GM23338 (cell line): ENCODE measurements at regions not wholly inside any gene's neighbourhood (a gene's known extent, or its start where the extent isn't known, plus 50 kb on each side); places are given as distances from the start of the nearest gene placed in this dataset.

ENCODE experiments used
- ATAC-seq: fragments of 200-7000 bp; cut with Tn5 transposase; 3 replicates; pipeline ENCODE4 v1.9.1; 2020
- DNase-seq: peaks from one replicate; pipeline ENCODE4 v3.0.0-alpha.2; 2015; ENCODE audit warnings: low spot score
- H2AFZ ChIP-seq: fragments of 200-600 bp; sonication (generic); 2 replicates; pipeline ENCODE4 v1.8.0; 2016; ENCODE audit warnings: antibody characterized with exemption, mild to moderate bottlenecking, moderate library complexity
- H3F3A ChIP-seq: fragments of 200-600 bp; sonication (generic); replicated peaks from 2 replicates; pipeline ENCODE4 v1.8.0; 2017; ENCODE audit warnings: antibody characterized with exemption, mixed run types, low read depth
- H3K27ac ChIP-seq: fragments of 200-600 bp; sonication (generic); 2 replicates; pipeline ENCODE4 v1.6.1; 2016; ENCODE audit warnings: low read depth
- H3K27me3 ChIP-seq: fragments of 200-600 bp; sonication (generic); 2 replicates; pipeline ENCODE4 v1.8.0; 2016; ENCODE audit warnings: mild to moderate bottlenecking, mixed run types, moderate library complexity; ENCODE audit not compliant: insufficient read depth
- H3K36me3 ChIP-seq: fragments of 200-600 bp; sonication (generic); 2 replicates; pipeline ENCODE4 v1.8.0; 2016; ENCODE audit warnings: mild to moderate bottlenecking; ENCODE audit not compliant: insufficient read depth
- H3K4me1 ChIP-seq: fragments of 200-600 bp; sonication (generic); 2 replicates; pipeline ENCODE4 v1.8.0; 2016; ENCODE audit warnings: mild to moderate bottlenecking, moderate library complexity; ENCODE audit not compliant: insufficient read depth
- H3K4me2 ChIP-seq: fragments of 200-600 bp; sonication (generic); 2 replicates; pipeline ENCODE4 v1.7.1; 2017; ENCODE audit warnings: mixed run types
- H3K4me3 ChIP-seq: fragments of 200-600 bp; sonication (generic); 2 replicates; pipeline ENCODE4 v1.6.1; 2016; ENCODE audit warnings: mixed run types
- H3K79me2 ChIP-seq: fragments of 200-600 bp; sonication (generic); replicated peaks from 2 replicates; pipeline ENCODE4 v1.8.0; 2017; ENCODE audit warnings: mild to moderate bottlenecking; ENCODE audit not compliant: insufficient read depth
- H3K9me2 ChIP-seq: fragments of 200-600 bp; sonication (generic); 2 replicates; pipeline ENCODE4 v1.8.0; 2017; ENCODE audit not compliant: insufficient read depth
- H4K20me1 ChIP-seq: fragments of 200-600 bp; sonication (generic); replicated peaks from 2 replicates; pipeline ENCODE4 v1.8.0; 2017; ENCODE audit warnings: mild to moderate bottlenecking; ENCODE audit not compliant: insufficient read depth
- H3K27ac Mint-ChIP-seq: 2 replicates; pipeline ENCODE4 v1.8.0; 2020; ENCODE audit warnings: inconsistent platforms, mild to moderate bottlenecking, moderate library complexity, mixed read lengths
- H3K27me3 Mint-ChIP-seq: 3 replicates; pipeline ENCODE4 v1.8.0; 2022; ENCODE audit warnings: low read depth, mild to moderate bottlenecking, moderate library complexity, mixed read lengths, inconsistent platforms; ENCODE audit not compliant: insufficient read depth, poor library complexity
- H3K36me3 Mint-ChIP-seq: 3 replicates; pipeline ENCODE4 v1.8.0; 2021; ENCODE audit warnings: low read depth, mild to moderate bottlenecking, inconsistent platforms, moderate library complexity, mixed read lengths
- H3K4me1 Mint-ChIP-seq: 3 replicates; pipeline ENCODE4 v1.8.0; 2020; ENCODE audit warnings: mild to moderate bottlenecking, inconsistent platforms, mixed read lengths
- H3K4me3 Mint-ChIP-seq: 3 replicates; pipeline ENCODE4 v1.8.0; 2021; ENCODE audit warnings: moderate library complexity, mild to moderate bottlenecking, inconsistent platforms, mixed read lengths
- H3K9me3 Mint-ChIP-seq: 3 replicates; pipeline ENCODE4 v1.8.0; 2020; ENCODE audit warnings: moderate library complexity, mild to moderate bottlenecking, inconsistent platforms, mixed read lengths
- CTCF ChIP-seq, 2 experiments: fragments of 200-600 bp in 1 of 2; sonication (generic) in 1 of 2; conservative IDR thresholded peaks; 2 replicates each; pipeline versions ENCODE4 v1.5.1 to v1.6.1; 2016 to 2017; ENCODE audit warnings: antibody characterized with exemption in 2 of 2, low read depth in 2 of 2, mild to moderate bottlenecking in 2 of 2, moderate library complexity in 1 of 2
- EZH2 ChIP-seq: fragments of 200-600 bp; sonication (generic); IDR thresholded peaks from one replicate; pipeline ENCODE4 v1.8.0; 2017; ENCODE audit warnings: antibody characterized with exemption, mild to moderate bottlenecking, low read depth; ENCODE audit not compliant: unreplicated experiment
- EZH2phosphoT487 ChIP-seq: fragments of 200-600 bp; sonication (generic); IDR thresholded peaks from one replicate; pipeline ENCODE4 v1.8.1; 2018; ENCODE audit warnings: antibody characterized with exemption; ENCODE audit not compliant: unreplicated experiment
- TF ChIP-seq, protein P1 (sequence below): fragments of 250-450 bp; sonication (Bioruptor Pico); IDR thresholded peaks from 2 replicates; pipeline ENCODE4 v1.5.0; 2020; ENCODE audit warnings: mild to moderate bottlenecking, moderate library complexity

DNA sequence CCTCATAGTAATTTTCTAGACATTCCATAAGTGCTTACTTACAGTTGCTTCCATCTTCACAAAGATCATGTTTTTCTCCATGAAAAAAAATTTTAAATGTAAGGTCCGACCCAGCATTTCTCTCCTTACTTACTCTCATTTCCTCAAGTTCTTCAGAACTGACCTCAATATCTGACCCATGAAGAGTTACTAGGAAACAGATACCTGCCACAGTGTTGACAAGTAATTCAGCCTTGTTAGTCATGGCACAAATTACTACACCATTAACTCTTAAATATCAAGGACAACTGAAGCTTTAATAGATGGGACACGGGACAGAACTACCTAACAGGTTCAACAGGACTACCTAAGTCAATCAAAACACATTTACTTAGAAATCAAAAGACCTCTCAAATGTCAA lies 316.2 kb downstream of the POM121L12 start:
- Histone ChIP-seq H3K36me3 (no peaks in the 10 kb centered on the region), H3K9me2 (peaks cover 5% of the 10 kb centered on the region; the same call in 1 of the 2 replicates), H3K4me2 (no peak overlapping the region), H3K4me1 (no peaks in the 10 kb centered on the region), H3K27me3 (no peaks in the 10 kb centered on the region), H2AFZ (no peak overlapping the region), H3K79me2 (no peaks in the 10 kb centered on the region), H3K27ac (no peak overlapping the region), H3F3A (no peaks in the 10 kb centered on the region), H4K20me1 (no peaks in the 10 kb centered on the region), H3K4me3 (no peak overlapping the region)
- no peaks in the 10 kb centered on the region for H3K4me1 Mint-ChIP-seq
- H3K27me3 Mint-ChIP-seq, result no peaks in the 10 kb centered on the region
- no peak overlapping the region for H3K27ac Mint-ChIP-seq
- no peak for DNase-seq
- no peak for ATAC-seq
- peaks cover 4% of the 10 kb centered on the region; the same call in 2 of the 3 replicates for H3K36me3 Mint-ChIP-seq
- TF ChIP-seq, protein P1, sequence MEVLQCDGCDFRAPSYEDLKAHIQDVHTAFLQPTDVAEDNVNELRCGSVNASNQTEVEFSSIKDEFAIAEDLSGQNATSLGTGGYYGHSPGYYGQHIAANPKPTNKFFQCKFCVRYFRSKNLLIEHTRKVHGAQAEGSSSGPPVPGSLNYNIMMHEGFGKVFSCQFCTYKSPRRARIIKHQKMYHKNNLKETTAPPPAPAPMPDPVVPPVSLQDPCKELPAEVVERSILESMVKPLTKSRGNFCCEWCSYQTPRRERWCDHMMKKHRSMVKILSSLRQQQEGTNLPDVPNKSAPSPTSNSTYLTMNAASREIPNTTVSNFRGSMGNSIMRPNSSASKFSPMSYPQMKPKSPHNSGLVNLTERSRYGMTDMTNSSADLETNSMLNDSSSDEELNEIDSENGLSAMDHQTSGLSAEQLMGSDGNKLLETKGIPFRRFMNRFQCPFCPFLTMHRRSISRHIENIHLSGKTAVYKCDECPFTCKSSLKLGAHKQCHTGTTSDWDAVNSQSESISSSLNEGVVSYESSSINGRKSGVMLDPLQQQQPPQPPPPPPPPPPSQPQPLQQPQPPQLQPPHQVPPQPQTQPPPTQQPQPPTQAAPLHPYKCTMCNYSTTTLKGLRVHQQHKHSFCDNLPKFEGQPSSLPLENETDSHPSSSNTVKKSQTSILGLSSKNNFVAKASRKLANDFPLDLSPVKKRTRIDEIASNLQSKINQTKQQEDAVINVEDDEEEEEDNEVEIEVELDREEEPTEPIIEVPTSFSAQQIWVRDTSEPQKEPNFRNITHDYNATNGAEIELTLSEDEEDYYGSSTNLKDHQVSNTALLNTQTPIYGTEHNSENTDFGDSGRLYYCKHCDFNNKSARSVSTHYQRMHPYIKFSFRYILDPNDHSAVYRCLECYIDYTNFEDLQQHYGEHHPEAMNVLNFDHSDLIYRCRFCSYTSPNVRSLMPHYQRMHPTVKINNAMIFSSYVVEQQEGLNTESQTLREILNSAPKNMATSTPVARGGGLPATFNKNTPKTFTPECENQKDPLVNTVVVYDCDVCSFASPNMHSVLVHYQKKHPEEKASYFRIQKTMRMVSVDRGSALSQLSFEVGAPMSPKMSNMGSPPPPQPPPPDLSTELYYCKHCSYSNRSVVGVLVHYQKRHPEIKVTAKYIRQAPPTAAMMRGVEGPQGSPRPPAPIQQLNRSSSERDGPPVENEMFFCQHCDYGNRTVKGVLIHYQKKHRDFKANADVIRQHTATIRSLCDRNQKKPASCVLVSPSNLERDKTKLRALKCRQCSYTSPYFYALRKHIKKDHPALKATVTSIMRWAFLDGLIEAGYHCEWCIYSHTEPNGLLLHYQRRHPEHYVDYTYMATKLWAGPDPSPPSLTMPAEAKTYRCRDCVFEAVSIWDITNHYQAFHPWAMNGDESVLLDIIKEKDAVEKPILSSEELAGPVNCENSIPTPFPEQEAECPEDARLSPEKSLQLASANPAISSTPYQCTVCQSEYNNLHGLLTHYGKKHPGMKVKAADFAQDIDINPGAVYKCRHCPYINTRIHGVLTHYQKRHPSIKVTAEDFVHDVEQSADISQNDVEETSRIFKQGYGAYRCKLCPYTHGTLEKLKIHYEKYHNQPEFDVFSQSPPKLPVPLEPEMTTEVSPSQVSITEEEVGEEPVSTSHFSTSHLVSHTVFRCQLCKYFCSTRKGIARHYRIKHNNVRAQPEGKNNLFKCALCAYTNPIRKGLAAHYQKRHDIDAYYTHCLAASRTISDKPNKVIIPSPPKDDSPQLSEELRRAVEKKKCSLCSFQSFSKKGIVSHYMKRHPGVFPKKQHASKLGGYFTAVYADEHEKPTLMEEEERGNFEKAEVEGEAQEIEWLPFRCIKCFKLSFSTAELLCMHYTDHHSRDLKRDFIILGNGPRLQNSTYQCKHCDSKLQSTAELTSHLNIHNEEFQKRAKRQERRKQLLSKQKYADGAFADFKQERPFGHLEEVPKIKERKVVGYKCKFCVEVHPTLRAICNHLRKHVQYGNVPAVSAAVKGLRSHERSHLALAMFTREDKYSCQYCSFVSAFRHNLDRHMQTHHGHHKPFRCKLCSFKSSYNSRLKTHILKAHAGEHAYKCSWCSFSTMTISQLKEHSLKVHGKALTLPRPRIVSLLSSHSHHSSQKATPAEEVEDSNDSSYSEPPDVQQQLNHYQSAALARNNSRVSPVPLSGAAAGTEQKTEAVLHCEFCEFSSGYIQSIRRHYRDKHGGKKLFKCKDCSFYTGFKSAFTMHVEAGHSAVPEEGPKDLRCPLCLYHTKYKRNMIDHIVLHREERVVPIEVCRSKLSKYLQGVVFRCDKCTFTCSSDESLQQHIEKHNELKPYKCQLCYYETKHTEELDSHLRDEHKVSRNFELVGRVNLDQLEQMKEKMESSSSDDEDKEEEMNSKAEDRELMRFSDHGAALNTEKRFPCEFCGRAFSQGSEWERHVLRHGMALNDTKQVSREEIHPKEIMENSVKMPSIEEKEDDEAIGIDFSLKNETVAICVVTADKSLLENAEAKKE, result no peak
- H3K9me3 Mint-ChIP-seq, result peaks cover 13% of the 10 kb centered on the region; the same call in 2 of the 3 replicates
- H3K4me3 Mint-ChIP-seq, result no peak overlapping the region

DNA sequence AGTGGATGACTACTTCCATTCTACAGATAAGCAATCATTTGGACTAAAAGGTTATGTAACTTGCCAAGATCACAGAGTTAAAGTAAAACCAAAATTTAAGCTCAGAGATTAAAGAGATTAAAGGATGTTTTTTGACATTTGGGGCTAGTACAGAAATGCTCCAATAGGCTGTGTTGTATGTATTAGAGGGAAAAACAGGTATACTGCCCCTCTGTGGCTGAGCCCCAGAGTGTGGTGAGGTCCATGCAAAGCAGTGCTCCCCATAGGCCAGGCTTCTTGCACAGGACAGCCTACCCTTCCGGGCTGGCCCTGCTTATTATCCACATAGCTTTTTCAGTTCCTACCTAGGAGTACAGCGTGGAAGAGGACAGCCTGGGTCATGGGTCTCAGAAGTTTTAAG lies 322.8 kb downstream of the POM121L12 start:
- peaks cover 11% of the 10 kb centered on the region for H3K9me2 ChIP-seq
- no peak overlapping the region for H3K4me3 ChIP-seq
- H3K36me3 Mint-ChIP-seq, result peaks cover 3% of the 10 kb centered on the region; the same call in 1 of the 3 replicates
- H3K4me1 Mint-ChIP-seq, result no peaks in the 10 kb centered on the region
- no peak overlapping the region for H2AFZ ChIP-seq
- no peak overlapping the region for H3K27ac ChIP-seq
- no peak overlapping the region for H3K27ac Mint-ChIP-seq
- no peaks in the 10 kb centered on the region for H3K27me3 ChIP-seq
- no peak overlapping the region for H3K4me2 ChIP-seq
- H3K9me3 Mint-ChIP-seq, result peaks cover 2% of the 10 kb centered on the region
- H3K36me3 ChIP-seq, result no peaks in the 10 kb centered on the region
- DNase-seq (peak; percentile 29), ATAC-seq (peak; percentile 70)
- no peaks in the 10 kb centered on the region for H4K20me1 ChIP-seq
- H3K4me1 ChIP-seq, result no peaks in the 10 kb centered on the region
- no peaks in the 10 kb centered on the region for H3K27me3 Mint-ChIP-seq
- TF ChIP-seq CTCF (conservative IDR thresholded peaks at IDR 0.05; ENCODE audit: low read depth in 2 of 2) (peak; percentile 31 to 56), EZH2 (no peak), EZH2phosphoT487 (no peak)
- no peaks in the 10 kb centered on the region for H3F3A ChIP-seq
- no peak overlapping the region for H3K4me3 Mint-ChIP-seq
- no peaks in the 10 kb centered on the region for H3K79me2 ChIP-seq
